Smooth muscle cell (in vitro differentiated cells): ENCODE measurements at regions not wholly inside any gene's neighbourhood (a gene's known extent, or its start where the extent isn't known, plus 50 kb on each side); places are given as distances from the start of the nearest gene placed in this dataset.

Experiments used
- DNase-seq: peaks from one replicate; lab custom pipeline; 2025; ENCODE audit not compliant: unreplicated experiment; lab: John Stamatoyannopoulos, UW
- H2AFZ ChIP-seq: fragments of 200-600 bp; sonication (generic); 2 replicates; pipeline ENCODE4 v1.6.0; 2016; ENCODE audit warnings: antibody characterized with exemption, low read depth, mild to moderate bottlenecking
- H3F3A ChIP-seq: fragments of 200-600 bp; sonication (generic); 2 replicates; pipeline ENCODE4 v1.6.0; 2017; ENCODE audit warnings: antibody characterized with exemption, low read depth
- H3K27ac ChIP-seq: fragments of 200-600 bp; sonication (generic); 2 replicates; pipeline ENCODE4 v1.5.1; 2016; ENCODE audit warnings: low read depth, mild to moderate bottlenecking
- H3K27me3 ChIP-seq: fragments of 200-600 bp; sonication (generic); 2 replicates; pipeline ENCODE4 v1.6.1; 2016; ENCODE audit warnings: low read depth, mild to moderate bottlenecking
- H3K36me3 ChIP-seq: fragments of 200-600 bp; sonication (generic); 2 replicates; pipeline ENCODE4 v1.5.1; 2016; ENCODE audit warnings: low read depth
- H3K4me1 ChIP-seq: fragments of 200-600 bp; sonication (generic); 2 replicates; pipeline ENCODE4 v1.5.1; 2016; ENCODE audit warnings: low read depth
- H3K4me2 ChIP-seq: fragments of 200-600 bp; sonication (generic); 2 replicates; pipeline ENCODE4 v1.6.0; 2016; ENCODE audit warnings: mild to moderate bottlenecking
- H3K4me3 ChIP-seq: fragments of 200-600 bp; sonication (generic); 2 replicates; pipeline ENCODE4 v1.5.1; 2016; ENCODE audit warnings: mild to moderate bottlenecking
- H3K79me2 ChIP-seq: fragments of 200-600 bp; sonication (generic); 2 replicates; pipeline ENCODE4 v1.6.0; 2016; ENCODE audit warnings: low read depth, mild to moderate bottlenecking
- H3K9ac ChIP-seq: fragments of 200-600 bp; sonication (generic); 2 replicates; pipeline ENCODE4 v1.6.0; 2016; ENCODE audit warnings: low read depth
- H3K9me3 ChIP-seq: fragments of 200-600 bp; sonication (generic); replicated peaks from 2 replicates; pipeline ENCODE4 v1.5.1; 2016; ENCODE audit warnings: low read depth
- H4K20me1 ChIP-seq: fragments of 200-600 bp; sonication (generic); 2 replicates; pipeline ENCODE4 v1.6.0; 2016; ENCODE audit warnings: low read depth
- CTCF ChIP-seq: fragments of 200-600 bp; sonication (generic); IDR thresholded peaks from 2 replicates; pipeline ENCODE4 v1.5.1; 2017; ENCODE audit warnings: borderline replicate concordance, mild to moderate bottlenecking, antibody characterized with exemption; ENCODE audit not compliant: insufficient read depth, poor library complexity, severe bottlenecking
- WGBS: methylation state at CpG from one replicate; pipeline ENCODE4 v1.1.7; 2016; ENCODE audit warnings: low lambda C conversion rate; 5-methylcytosine and 5-hydroxymethylcytosine counted together

GRCh38 chr13:105655046-105655445, 880.4 kb downstream of the EFNB2 start:
- H3F3A ChIP-seq, result no peaks in the 10 kb centered on the region
- H3K27me3 ChIP-seq, result no peaks in the 10 kb centered on the region
- WGBS, result 67% methylated on average over 2 of the region's 2 CpGs
- H3K4me3 ChIP-seq, result no peak overlapping the region
- no peaks in the 10 kb centered on the region for H3K36me3 ChIP-seq
- no peak overlapping the region for H3K4me2 ChIP-seq
- no peaks in the 10 kb centered on the region for H4K20me1 ChIP-seq
- H3K4me1 ChIP-seq, result no peaks in the 10 kb centered on the region
- no peaks in the 10 kb centered on the region for H3K9me3 ChIP-seq
- no peak overlapping the region for H2AFZ ChIP-seq
- no peak for TF ChIP-seq CTCF
- no peak overlapping the region for H3K27ac ChIP-seq
- H3K9ac ChIP-seq, result no peak overlapping the region
- DNase-seq, result no peak
- H3K79me2 ChIP-seq, result no peaks in the 10 kb centered on the region

- no peaks in the 10 kb centered on the region for H4K20me1 ChIP-seq
Observed at GRCh38 chr13:105643966-105644365, 891.5 kb downstream of the EFNB2 start.

GRCh38 chr13:105642511-105642958, 892.9 kb downstream of the EFNB2 start:
- no peaks in the 10 kb centered on the region for H3K4me1 ChIP-seq
- H2AFZ ChIP-seq, result no peak overlapping the region

More at GRCh38 chr13:105643966-105644365, 891.5 kb downstream of the EFNB2 start:
- DNase-seq, result no peak
- H3K27ac ChIP-seq, result no peak overlapping the region
- H3K36me3 ChIP-seq, result no peaks in the 10 kb centered on the region
- H3K4me2 ChIP-seq, result no peak overlapping the region
- H3K9me3 ChIP-seq, result peaks cover 3% of the 10 kb centered on the region
- 86% methylated on average over 5 of the region's 5 CpGs for whole genome bisulfite sequencing
- no peaks in the 10 kb centered on the region for H3K4me1 ChIP-seq
- H3K27me3 ChIP-seq, result no peaks in the 10 kb centered on the region
- H3K79me2 ChIP-seq, result no peaks in the 10 kb centered on the region
- no peak for TF ChIP-seq CTCF
- no peak overlapping the region for H3K9ac ChIP-seq
- no peak overlapping the region for H3K4me3 ChIP-seq
- no peak overlapping the region for H2AFZ ChIP-seq
- no peaks in the 10 kb centered on the region for H3F3A ChIP-seq

More at GRCh38 chr13:105642511-105642958, 892.9 kb downstream of the EFNB2 start:
- Histone ChIP-seq H3K27me3 (no peaks in the 10 kb centered on the region), H3K9ac (no peak overlapping the region), H3K27ac (no peak overlapping the region), H3K4me3 (no peak overlapping the region), H4K20me1 (no peaks in the 10 kb centered on the region), H3K79me2 (no peaks in the 10 kb centered on the region), H3K36me3 (no peaks in the 10 kb centered on the region), H3F3A (no peaks in the 10 kb centered on the region), H3K9me3 (no peaks in the 10 kb centered on the region), H3K4me2 (no peak overlapping the region)
- no peak for DNase-seq
- 80% methylated on average over 8 of the region's 8 CpGs for WGBS
- no peak for TF ChIP-seq CTCF
